ENCODE measurements at regions not wholly inside any gene's neighbourhood (a gene's known extent, or its start where the extent isn't known, plus 50 kb on each side); places are given as distances from the start of the nearest gene placed in this dataset.

GRCh38 chr7:106463851-106464611 lies 179.2 kb upstream of the NAMPT start:
- no peak for TF ChIP-seq CTCF (IDR thresholded peaks at IDR 0.05)
- TF ChIP-seq POLR2A (IDR thresholded peaks at IDR 0.05), result no peak
